Lower leg skin (tissue), 3 donors: ENCODE measurements at regions not wholly inside any gene's neighbourhood (a gene's known extent, or its start where the extent isn't known, plus 50 kb on each side); places are given as distances from the start of the nearest gene placed in this dataset.

Experiments
- CTCF ChIP-seq, 3 donors: fragments of 450-650 bp; IDR thresholded peaks; one replicate each; pipeline ENCODE4 v1.5.1; 2016; ENCODE audit warnings: antibody characterized with exemption in 3 of 3, mild to moderate bottlenecking in 3 of 3, moderate library complexity in 2 of 3
- POLR2A ChIP-seq, 2 donors: fragments of 450-650 bp; IDR thresholded peaks; one replicate each; pipeline ENCODE4 v1.6.1; 2016 to 2017; ENCODE audit warnings: antibody characterized with exemption in 2 of 2, mild to moderate bottlenecking in 1 of 2, moderate library complexity in 1 of 2

DNA sequence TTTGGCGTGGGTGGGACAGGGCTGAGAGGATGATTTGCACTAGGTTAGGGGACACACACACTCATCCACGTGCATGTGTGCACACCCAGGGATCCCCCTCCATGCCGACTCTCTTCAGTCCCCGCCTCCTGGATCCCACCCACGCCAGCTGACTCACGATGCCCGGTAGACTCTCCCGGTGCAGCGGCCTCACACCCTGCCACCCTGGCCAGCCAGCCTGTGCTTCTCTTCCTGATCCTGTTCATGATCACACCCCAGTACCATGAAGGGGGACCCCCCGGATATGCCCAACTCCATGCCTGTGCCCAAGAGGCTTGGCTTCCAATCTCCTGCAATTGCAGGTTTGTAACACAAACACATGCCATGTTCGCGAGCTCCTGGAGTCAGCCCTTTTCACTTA lies 157.8 kb upstream of the HDAC4 start:
- TF ChIP-seq CTCF (IDR thresholded peaks at IDR 0.05) (no peak), POLR2A (IDR thresholded peaks at IDR 0.05) (no peak)
